ENCODE measurements at regions not wholly inside any gene's neighbourhood (a gene's known extent, or its start where the extent isn't known, plus 50 kb on each side); places are given as distances from the start of the nearest gene placed in this dataset.

- H3K27ac Mint-ChIP-seq, result no peak overlapping the region
- H3K4me1 Mint-ChIP-seq, result no peaks in the 10 kb centered on the region
- Histone ChIP-seq H3K4me1 (ENCODE audit: control insufficient read depth in 1 of 2, extremely low read depth in 1 of 2, insufficient read depth in 2 of 2, low read length in 2 of 2) (no peaks in the 10 kb centered on the region), H3K9me3 (no peaks in the 10 kb centered on the region), H3K27ac (ENCODE audit: low read length) (no peak overlapping the region), H3K36me3 (ENCODE audit: control insufficient read depth in 2 of 2, extremely low read depth in 1 of 2, insufficient read depth in 1 of 2, low read length in 1 of 2) (no peaks in the 10 kb centered on the region), H3K4me3 (ENCODE audit: control insufficient read depth in 1 of 2, extremely low read depth in 1 of 2, low read length in 1 of 2) (no peak overlapping the region), H3K27me3 (replicated peaks in 1 of 2; ENCODE audit: control insufficient read depth in 2 of 2, extremely low read depth in 1 of 2, insufficient read depth in 2 of 2, low read length in 1 of 2) (no peaks in the 10 kb centered on the region)
- ChIA-PET POLR2A (no interaction called here), CTCF (no interaction called here)
- DNase-seq (no peak), ATAC-seq (replicated peaks in 1 of 4) (no peak)
- no peak overlapping the region for H3K4me3 Mint-ChIP-seq
- H3K9me3 Mint-ChIP-seq, result peaks cover 0 to 2% (median 0%) of the 10 kb centered on the region in 3 donors
- no peaks in the 10 kb centered on the region for H3K27me3 Mint-ChIP-seq
- no CpG with 5 or more reads among the region's 3 CpGs for WGBS (ENCODE audit: insufficient coverage)
- H3K36me3 Mint-ChIP-seq, result no peaks in the 10 kb centered on the region
These were observed 78.8 kb upstream of the RND3 start for GRCh38 chr2:150566289-150566688.

DNA sequence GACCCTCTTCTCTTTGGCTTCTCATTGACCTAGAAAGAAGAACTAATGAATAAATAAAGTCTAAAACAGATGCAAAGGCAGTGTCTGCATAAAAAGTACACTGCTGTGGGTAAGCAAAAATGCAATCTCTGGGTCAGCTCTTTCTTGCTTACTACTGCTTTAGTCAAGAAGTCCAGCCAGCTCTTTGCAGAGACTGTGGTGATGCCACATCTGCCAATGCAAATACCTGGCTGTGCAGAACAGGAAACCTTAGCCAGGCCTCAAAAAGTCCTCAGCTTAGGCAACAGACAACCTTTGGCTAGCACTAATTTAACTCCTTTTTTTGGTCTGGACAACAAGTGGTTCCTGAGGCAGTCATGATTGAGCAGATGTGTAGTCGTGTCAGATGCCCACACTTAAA is 73.6 kb upstream of the RND3 start:
- ATAC-seq (replicated peaks in 1 of 4), result no peak
- Mint-ChIP-seq H3K27ac (no peak overlapping the region), H3K4me3 (no peak overlapping the region), H3K27me3 (peaks cover 0 to 3% of the 10 kb centered on the region in 2 donors), H3K4me1 (no peaks in the 10 kb centered on the region), H3K9me3 (peaks cover 0 to 2% (median 0%) of the 10 kb centered on the region in 3 donors), H3K36me3 (no peaks in the 10 kb centered on the region)
- Histone ChIP-seq H3K36me3 (ENCODE audit: control insufficient read depth in 2 of 2, extremely low read depth in 1 of 2, insufficient read depth in 1 of 2, low read length in 1 of 2) (no peaks in the 10 kb centered on the region), H3K4me3 (ENCODE audit: control insufficient read depth in 1 of 2, extremely low read depth in 1 of 2, low read length in 1 of 2) (no peak overlapping the region), H3K27ac (ENCODE audit: low read length) (no peak overlapping the region), H3K9me3 (no peaks in the 10 kb centered on the region), H3K27me3 (replicated peaks in 1 of 2; ENCODE audit: control insufficient read depth in 2 of 2, extremely low read depth in 1 of 2, insufficient read depth in 2 of 2, low read length in 1 of 2) (no peaks in the 10 kb centered on the region), H3K4me1 (ENCODE audit: control insufficient read depth in 1 of 2, extremely low read depth in 1 of 2, insufficient read depth in 2 of 2, low read length in 2 of 2) (no peaks in the 10 kb centered on the region)
- 60% methylated on average over 1 of the region's 1 CpG for WGBS (ENCODE audit: insufficient coverage)
- no peak for DNase-seq
- POLR2A ChIA-PET, result no interaction called here
- CTCF ChIA-PET, result no interaction called here

GRCh38 chr2:150557020-150557600 is 69.6 kb upstream of the RND3 start:
- Histone ChIP-seq H3K36me3 (ENCODE audit: control insufficient read depth in 2 of 2, extremely low read depth in 1 of 2, insufficient read depth in 1 of 2, low read length in 1 of 2) (no peaks in the 10 kb centered on the region), H3K4me3 (ENCODE audit: control insufficient read depth in 1 of 2, extremely low read depth in 1 of 2, low read length in 1 of 2) (no peak overlapping the region), H3K9me3 (no peaks in the 10 kb centered on the region), H3K27ac (ENCODE audit: low read length) (no peak overlapping the region), H3K4me1 (ENCODE audit: control insufficient read depth in 1 of 2, extremely low read depth in 1 of 2, insufficient read depth in 2 of 2, low read length in 2 of 2) (no peaks in the 10 kb centered on the region), H3K27me3 (replicated peaks in 1 of 2; ENCODE audit: control insufficient read depth in 2 of 2, extremely low read depth in 1 of 2, insufficient read depth in 2 of 2, low read length in 1 of 2) (no peaks in the 10 kb centered on the region)
- DNase-seq, result no peak
- Mint-ChIP-seq H3K27me3 (peaks cover 0 to 3% of the 10 kb centered on the region in 2 donors), H3K4me3 (no peak overlapping the region), H3K4me1 (no peaks in the 10 kb centered on the region), H3K27ac (no peak overlapping the region), H3K36me3 (no peaks in the 10 kb centered on the region), H3K9me3 (no peaks in the 10 kb centered on the region)
- no peak for ATAC-seq (replicated peaks in 1 of 4)
- ChIA-PET CTCF (no interaction called here), POLR2A (no interaction called here)
- WGBS (ENCODE audit: insufficient coverage), result no CpG with 5 or more reads among the region's 2 CpGs

DNA sequence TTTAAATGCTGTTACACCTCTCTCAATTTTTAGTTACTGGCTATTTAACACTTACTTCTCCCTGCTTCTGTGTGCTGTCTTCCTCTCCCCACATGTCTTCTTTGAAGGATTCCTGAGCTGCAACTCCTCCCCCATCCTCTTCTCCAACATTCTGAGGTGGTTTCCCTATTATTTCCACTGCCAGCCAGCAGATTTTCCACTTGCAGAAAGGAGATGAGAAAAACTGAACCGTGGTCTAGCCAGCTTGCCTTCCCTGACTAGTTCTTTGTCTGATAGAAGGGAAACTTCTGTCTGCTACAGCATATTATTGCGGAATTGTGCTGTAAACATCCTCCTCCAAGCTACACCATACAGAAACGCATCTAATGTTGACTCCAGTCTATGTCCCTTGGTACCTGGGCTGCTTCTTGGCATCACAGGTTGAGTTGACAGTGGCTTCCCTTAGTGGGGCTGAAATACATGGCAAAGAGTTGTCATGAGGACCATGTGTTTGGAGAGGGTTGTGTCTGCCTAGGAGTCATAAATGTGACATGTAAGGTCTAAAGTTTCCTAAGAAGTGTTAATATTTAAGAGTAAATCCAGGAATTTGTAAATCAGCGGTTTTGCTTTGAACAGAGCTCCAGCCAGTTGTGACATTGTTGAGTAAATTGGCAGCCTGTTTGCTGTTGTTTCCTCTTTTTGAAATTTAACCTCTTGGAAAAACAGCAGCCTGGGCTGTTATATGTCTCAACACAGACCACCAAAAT is 68.3 kb upstream of the RND3 start:
- peaks cover 0 to 3% of the 10 kb centered on the region in 2 donors for H3K27me3 Mint-ChIP-seq
- Histone ChIP-seq H3K27ac (ENCODE audit: low read length) (no peak overlapping the region), H3K4me3 (ENCODE audit: control insufficient read depth in 1 of 2, extremely low read depth in 1 of 2, low read length in 1 of 2) (no peak overlapping the region), H3K4me1 (ENCODE audit: control insufficient read depth in 1 of 2, extremely low read depth in 1 of 2, insufficient read depth in 2 of 2, low read length in 2 of 2) (no peaks in the 10 kb centered on the region), H3K36me3 (ENCODE audit: control insufficient read depth in 2 of 2, extremely low read depth in 1 of 2, insufficient read depth in 1 of 2, low read length in 1 of 2) (no peaks in the 10 kb centered on the region), H3K9me3 (no peaks in the 10 kb centered on the region), H3K27me3 (replicated peaks in 1 of 2; ENCODE audit: control insufficient read depth in 2 of 2, extremely low read depth in 1 of 2, insufficient read depth in 2 of 2, low read length in 1 of 2) (no peaks in the 10 kb centered on the region)
- no peak overlapping the region for H3K4me3 Mint-ChIP-seq
- H3K4me1 Mint-ChIP-seq, result no peaks in the 10 kb centered on the region
- H3K9me3 Mint-ChIP-seq, result no peaks in the 10 kb centered on the region
- no peaks in the 10 kb centered on the region for H3K36me3 Mint-ChIP-seq
- ChIA-PET CTCF (no interaction called here), POLR2A (no interaction called here)
- no peak for ATAC-seq (replicated peaks in 1 of 4)
- WGBS (ENCODE audit: insufficient coverage), result no CpG with 5 or more reads among the region's 4 CpGs
- DNase-seq, result no peak
- H3K27ac Mint-ChIP-seq, result no peak overlapping the region

GRCh38 chr2:150554046-150554445 is 66.6 kb upstream of the RND3 start:
- CTCF ChIA-PET, result no interaction called here

DNA sequence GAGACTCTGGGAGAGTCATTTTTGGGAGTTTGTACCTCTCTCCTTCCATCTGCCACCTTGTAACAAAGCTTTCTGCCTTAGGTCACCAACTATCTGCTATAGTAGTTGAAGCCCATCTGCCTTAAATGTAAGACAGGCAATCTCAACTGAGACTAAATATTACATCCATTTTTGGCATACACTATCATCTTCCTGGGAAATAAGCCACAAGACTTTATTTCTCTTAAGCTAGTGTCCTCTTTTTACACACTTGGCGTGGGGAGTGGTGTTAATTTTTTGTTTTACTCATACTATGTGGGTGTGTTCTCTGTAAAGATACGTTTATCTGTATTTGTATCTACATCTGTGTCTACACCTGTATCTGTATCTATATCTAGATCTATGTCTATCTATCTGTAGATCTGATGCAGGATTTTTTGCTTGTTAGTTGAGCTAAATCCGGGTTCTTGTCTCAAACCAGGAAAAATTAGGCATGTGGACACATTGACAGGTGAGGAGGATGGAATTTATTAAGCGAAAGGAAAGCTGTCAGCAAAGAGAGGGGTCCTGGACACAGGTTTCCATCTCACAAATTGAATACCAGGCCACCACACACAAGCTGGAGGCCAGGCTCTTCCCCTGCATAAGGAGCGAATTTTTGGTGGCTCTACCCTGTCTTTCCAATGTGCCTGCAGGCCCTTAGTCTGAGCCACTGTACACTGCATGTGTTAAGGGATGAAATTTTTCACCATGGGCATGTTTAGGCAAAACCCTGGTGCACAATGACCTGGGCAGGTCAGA is 64.8 kb upstream of the RND3 start:
- DNase-seq (no peak), ATAC-seq (replicated peaks in 1 of 4) (no peak)
- H3K4me3 Mint-ChIP-seq, result no peak overlapping the region
- Histone ChIP-seq H3K27ac (ENCODE audit: low read length) (no peak overlapping the region), H3K36me3 (ENCODE audit: control insufficient read depth in 2 of 2, extremely low read depth in 1 of 2, insufficient read depth in 1 of 2, low read length in 1 of 2) (no peaks in the 10 kb centered on the region), H3K9me3 (no peaks in the 10 kb centered on the region), H3K4me1 (ENCODE audit: control insufficient read depth in 1 of 2, extremely low read depth in 1 of 2, insufficient read depth in 2 of 2, low read length in 2 of 2) (no peaks in the 10 kb centered on the region), H3K27me3 (replicated peaks in 1 of 2; ENCODE audit: control insufficient read depth in 2 of 2, extremely low read depth in 1 of 2, insufficient read depth in 2 of 2, low read length in 1 of 2) (no peaks in the 10 kb centered on the region), H3K4me3 (ENCODE audit: control insufficient read depth in 1 of 2, extremely low read depth in 1 of 2, low read length in 1 of 2) (no peak overlapping the region)
- no peaks in the 10 kb centered on the region for H3K4me1 Mint-ChIP-seq
- WGBS (ENCODE audit: insufficient coverage), result no CpG with 5 or more reads among the region's 5 CpGs
- no peaks in the 10 kb centered on the region for H3K36me3 Mint-ChIP-seq
- ChIA-PET CTCF (no interaction called here), POLR2A (no interaction called here)
- H3K27ac Mint-ChIP-seq, result no peak overlapping the region
- no peaks in the 10 kb centered on the region for H3K9me3 Mint-ChIP-seq
- H3K27me3 Mint-ChIP-seq, result no peaks in the 10 kb centered on the region

More at GRCh38 chr2:150554046-150554445, 66.6 kb upstream of the RND3 start:
- H3K4me1 ChIP-seq (ENCODE audit: control insufficient read depth in 1 of 2, extremely low read depth in 1 of 2, insufficient read depth in 2 of 2, low read length in 2 of 2), result no peaks in the 10 kb centered on the region
- H3K4me3 ChIP-seq (ENCODE audit: control insufficient read depth in 1 of 2, extremely low read depth in 1 of 2, low read length in 1 of 2), result no peak overlapping the region
- no peaks in the 10 kb centered on the region for H3K36me3 ChIP-seq (ENCODE audit: control insufficient read depth in 2 of 2, extremely low read depth in 1 of 2, insufficient read depth in 1 of 2, low read length in 1 of 2)
- Mint-ChIP-seq H3K4me3 (no peak overlapping the region), H3K27me3 (peaks cover 0 to 3% of the 10 kb centered on the region in 2 donors), H3K36me3 (no peaks in the 10 kb centered on the region), H3K4me1 (no peaks in the 10 kb centered on the region), H3K9me3 (no peaks in the 10 kb centered on the region), H3K27ac (no peak overlapping the region)
- POLR2A ChIA-PET, result interaction anchor here in 1 of 2 donors (0.6 kb wide), 1 partner anchor 537 kb away, joined by 3 read pairs; no protein-coding TSS in a partner anchor
- no peak overlapping the region for H3K27ac ChIP-seq (ENCODE audit: low read length)
- DNase-seq, result no peak
- 100% methylated on average over 1 of the region's 1 CpG for WGBS (ENCODE audit: insufficient coverage)
- no peak for ATAC-seq (replicated peaks in 1 of 4)
- no peaks in the 10 kb centered on the region for H3K27me3 ChIP-seq (replicated peaks in 1 of 2; ENCODE audit: control insufficient read depth in 2 of 2, extremely low read depth in 1 of 2, insufficient read depth in 2 of 2, low read length in 1 of 2)
- no peaks in the 10 kb centered on the region for H3K9me3 ChIP-seq

Measured in T-cell (primary cell).